Ramos (cell line): ENCODE measurements at regions not wholly inside any gene's neighbourhood (a gene's known extent, or its start where the extent isn't known, plus 50 kb on each side); places are given as distances from the start of the nearest gene placed in this dataset.
"Not testable (repeated sequence)": the region's sequence is repeated elsewhere in the genome, so short reads cannot be mapped to it uniquely, and the experiment has no call there.

ENCODE experiments used
- in situ Hi-C: fragments of 300-500 bp; cut with MboI; formaldehyde crosslinking; loops from one replicate; pipeline ENCODE4 v1.14.3; 2022; ENCODE audit warnings: low sequenced_read_pairs; ENCODE audit not compliant: unreplicated experiment

DNA sequence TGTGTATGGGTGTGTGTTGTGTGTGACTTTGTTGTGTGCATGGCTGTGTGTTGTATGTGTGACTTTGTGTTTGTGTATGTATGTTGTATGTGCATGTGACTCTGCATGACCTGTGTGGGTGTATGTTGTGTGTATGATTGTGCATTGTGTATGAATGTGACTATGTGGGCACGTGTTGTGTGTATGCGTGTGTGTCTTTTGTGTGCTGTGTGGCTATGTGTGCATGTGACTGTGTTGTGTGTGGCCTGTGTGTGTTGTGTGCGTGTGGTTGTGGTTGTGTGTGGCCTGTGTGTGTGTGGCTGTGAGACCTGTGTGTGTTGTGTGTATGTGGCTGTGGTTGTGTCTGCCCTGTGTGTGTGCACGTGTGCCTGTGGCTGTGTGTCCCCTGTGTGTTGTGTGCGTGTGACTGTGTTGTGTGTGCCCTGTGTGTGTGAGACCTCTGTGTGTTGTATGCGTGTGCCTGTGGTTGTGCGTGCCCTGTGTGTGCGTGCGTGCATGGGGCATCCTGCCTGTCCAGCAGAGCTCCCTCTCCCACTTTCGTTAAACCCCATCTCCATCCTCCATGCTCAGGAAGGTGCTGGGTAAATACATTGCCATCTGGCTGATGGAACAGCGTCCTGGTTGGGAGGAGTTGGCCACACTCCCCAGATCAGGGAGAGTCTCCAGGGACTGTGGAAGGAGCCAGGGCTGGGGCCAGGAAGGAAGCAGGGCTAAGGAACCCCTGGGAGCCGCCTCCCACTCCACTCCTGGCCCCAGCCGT, 90.1 kb upstream of the GSE1 start:
- in situ Hi-C loops = no loop called here

DNA sequence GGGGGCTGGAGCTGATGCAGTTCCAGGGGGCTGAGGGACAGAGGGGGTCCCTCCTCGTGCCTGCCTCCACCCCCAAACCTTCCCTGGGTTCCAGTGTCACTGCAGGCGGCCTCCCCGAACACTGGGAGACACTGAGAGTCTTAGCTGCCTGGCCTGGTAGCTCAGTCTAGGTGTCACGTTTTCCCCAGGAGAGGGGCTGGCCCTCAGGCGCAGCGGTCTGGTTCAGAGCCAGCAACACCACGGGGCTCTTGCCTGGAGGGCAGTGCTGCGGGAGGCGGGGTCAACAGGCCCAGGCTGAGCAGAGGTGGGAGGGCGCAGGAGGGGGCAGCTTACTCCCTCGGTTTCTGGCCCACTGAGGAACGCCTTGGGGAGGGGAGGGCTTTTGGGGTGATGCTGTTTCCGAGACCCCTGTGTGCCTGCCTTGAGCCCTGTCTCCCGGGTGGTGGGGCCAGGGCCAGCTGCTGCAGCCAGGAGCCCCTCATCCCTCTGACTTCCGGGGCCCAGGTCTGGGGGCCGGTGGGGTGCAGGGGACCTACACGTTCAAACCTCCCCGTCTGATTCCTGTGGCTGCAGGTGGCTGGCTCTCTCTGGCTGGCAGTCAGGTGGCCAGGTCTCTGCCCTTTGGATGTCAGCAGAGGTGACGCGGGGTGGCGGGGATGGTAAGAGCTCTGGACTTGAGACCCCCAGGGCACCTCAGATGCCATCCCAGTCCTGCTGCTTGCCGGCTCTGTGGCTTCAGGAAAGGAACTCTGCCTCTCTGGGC, 89.3 kb upstream of the GSE1 start:
- in situ Hi-C loops = no loop called here

DNA sequence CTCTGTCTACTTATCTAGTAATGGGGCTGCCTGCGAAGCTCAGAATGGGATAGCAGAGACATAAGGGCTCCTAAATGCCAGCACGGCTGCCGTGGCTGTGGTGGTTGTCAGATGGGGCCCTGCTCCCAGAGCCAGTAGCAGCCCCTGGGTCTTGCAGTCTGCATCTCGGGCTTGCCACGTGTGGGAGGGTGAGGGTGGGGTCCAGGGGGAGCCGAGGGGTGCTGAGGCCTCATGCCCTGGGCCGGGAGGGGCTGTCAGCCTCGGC, 88.8 kb upstream of the GSE1 start:
- in situ Hi-C loops = no loop called here

DNA sequence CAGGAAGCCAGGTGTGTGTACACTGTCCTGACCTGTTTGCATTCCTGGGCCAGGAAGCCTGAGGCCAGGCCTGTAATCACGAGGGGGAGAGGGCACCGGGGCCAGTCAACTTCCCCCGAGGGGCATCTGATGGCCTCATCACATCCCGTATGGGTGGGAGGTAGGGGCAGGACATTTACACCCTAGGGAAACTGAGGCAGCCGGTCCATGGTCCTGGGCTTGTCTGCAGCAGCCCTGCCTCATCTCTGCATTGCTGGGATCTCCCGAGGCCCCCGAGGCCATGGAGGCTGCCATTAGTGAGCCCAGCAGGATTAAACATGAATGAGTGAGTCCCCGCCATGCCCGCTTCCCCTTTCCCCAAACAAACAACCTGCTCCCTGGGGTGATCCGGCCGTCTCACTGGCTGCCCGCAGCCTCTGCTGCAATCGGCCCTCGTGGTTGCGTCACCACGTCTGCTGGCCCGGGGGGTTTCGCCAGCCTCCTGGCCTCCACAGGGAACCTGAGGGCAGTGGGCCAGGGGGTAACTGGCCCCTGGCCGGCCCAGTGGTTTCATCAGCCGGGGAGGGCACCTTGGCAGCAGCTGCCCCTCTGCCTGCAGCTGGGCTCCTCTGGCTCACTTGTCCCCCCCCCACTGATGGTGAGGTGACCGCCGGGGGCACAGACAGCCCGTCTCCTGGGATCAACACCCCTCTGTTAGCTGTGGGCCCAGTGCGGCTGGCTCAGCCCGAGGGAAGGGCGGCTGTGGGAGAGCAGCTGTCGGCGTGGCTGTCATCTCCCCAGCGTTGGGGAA, 88.3 kb upstream of the GSE1 start:
- in situ Hi-C loops = no loop called here

DNA sequence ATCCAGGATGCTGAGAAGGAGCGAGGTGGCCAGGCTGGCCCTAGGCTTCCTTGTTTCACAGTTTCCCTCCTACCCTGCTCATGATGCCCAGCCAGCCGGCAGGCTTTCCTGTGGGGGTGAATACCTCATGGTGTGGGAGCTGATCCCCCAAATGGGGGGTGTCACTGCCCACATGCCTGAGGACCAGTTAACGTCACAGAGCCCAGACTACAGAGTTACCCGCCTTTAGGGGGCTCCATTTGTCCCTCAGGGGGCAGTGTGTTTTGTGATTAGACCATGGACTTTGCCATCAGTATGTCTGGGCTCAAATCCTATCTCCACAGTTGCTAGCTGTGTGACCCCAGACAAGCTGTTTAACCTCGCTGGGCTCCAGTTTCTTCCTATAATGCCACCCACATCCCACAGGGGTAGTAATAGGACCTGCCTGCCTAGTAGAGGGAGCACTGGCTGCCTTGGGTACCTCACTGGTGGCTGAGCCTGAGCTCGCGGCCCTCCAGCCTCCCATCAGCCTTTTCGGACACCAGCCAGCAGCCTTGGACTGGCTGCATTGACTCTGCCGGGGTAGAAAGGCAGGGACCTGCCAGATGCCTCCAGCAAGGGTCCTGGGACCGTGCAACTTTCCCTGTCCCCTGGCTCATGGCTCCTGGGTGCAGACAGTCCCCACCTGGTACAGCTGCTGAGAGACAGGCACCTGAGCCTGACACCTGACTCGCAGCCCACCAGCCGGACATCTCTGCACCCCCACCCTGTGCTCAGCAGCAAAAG, 87.5 kb upstream of the GSE1 start:
- in situ Hi-C loops = no loop called here

DNA sequence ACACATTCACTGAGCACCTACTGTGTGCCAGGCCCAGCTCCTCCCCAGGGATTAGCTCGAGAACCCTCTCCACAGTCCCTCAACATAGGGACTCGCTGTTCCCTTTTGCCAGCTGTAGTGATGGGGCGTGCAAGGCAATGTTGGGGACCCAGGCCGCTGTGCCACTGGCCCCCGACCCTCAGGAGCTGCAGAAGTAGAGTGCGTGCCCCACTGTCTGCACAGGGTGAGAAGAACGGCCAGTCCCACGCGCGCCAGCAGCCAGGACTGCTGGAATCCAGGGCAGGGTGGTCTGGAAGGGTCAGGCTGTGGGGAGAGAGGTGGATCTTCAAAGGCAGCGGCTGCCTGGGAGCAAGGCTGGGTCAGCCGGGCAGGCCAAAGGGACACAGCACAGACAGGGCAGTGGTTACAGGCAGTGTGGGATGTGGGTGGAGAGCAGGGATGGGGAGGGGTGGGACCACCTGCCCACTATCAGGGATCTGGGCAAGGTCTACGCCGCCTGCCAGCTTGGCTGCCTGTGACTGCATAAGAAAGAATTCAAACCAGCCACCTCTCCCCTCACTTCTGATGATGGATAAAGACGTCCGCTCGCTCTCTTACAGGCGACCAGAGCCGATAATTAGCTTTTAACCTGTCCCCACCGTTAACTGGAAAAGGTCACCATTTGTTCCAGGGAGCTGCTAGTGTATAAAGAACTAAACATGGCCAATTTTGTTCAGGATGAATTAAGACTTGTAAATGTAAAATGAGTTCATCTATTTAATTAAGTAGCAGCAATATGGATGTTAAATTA, 86.7 kb upstream of the GSE1 start:
- in situ Hi-C loops = no loop called here

DNA sequence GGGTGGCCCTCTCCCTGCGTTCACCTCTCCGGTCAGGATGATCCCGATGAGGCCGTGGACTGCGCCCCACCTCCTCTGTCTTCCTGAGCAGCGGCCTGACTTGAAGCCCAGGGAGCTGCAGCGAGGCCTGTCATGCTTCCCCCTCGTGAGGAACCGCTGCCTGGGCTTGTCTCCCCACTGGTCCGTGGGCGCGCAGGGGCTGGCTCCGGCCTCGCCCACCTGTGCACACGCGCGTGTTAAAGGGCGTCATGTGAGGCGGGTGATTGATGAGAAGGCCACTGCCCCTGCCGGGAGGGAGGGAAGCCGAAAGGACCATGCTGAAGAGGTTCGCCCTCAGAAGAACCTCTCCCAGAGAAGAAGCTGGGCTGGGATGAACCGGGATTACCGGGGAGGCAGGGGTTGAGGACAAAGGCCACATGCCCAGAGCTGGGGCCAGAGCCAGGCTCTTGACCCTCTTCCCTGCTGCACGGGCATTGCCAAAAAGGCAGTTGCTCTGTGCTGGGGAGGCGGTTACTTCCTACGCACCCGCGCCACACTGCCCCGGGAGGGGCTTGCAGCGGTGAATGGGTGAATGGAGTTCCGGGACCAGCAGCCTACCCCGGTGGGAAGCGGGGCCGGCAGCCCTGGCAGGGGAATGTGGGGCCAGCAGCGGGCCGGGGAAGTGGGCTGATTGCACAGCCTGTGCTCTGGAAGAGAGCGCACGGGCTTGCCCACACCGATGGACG, 85.9 kb upstream of the GSE1 start:
- in situ Hi-C loops = no loop called here

DNA sequence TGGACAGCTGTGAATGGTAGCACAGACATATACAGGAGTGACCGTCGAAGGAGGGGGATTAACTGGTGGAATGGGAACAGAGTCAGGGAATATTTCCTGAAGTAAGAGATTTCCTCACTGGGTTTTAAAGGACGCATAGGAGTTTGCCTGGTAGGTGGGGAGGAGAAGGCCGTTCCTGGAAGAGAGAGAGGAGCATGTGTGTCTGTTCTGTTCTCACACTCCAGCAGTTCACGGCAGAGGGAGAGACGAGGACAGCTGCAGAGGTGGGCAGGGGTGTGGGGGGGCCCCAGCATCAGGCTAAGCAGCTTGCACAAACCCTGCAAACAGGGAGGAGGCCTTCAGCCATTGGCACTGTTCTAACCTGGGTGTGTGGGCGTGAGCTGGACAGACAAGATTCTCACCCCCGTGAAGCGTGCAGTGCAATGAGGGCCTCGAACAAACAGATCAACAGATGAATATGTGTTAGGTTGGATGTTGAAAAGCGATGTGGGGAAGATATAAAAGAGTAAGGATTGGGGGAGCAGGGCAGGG, 85.3 kb upstream of the GSE1 start:
- in situ Hi-C loops = no loop called here

DNA sequence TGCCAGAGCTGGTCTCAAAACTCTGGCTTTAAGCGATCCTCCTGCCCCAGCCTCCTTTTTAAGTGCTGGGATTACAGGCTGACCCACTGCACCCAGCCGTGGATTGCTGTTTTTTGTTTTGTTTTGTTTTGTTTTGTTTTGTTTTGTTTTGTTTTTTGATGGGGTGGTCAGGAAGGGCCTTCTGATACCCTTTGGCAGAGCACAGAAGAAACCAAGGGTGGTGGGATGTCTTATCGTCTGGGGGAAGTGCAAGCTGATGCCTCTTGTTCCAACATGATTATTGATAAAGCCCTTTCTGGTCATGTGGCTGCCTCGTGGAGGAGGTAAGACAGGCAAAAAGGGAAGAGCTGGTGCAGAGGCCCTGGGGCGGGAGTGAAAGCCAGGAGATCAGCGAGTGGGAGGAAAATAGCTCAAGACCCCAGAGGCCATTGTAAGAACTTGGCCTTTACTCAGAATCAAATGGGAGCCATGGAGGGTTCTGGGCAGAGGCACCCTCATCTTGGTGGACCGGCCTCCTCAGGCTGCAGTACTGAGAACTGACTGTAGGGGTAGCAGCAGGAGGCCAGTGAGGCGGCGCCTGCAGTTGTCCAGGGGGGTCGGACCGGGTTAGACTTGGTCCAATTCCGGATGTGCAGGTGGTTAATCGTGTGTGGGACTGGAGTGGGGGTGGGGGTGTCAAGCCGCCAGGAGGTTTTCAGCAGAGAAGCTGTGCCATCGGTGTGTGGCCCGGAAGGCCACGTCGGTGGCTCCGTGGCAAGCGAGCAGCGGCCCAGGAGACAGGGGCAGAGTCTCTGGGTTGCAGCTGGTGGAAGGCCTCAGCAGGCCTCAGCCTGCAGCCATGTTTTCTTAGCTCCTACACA, 84.4 kb upstream of the GSE1 start:
- in situ Hi-C loops = no loop called here

DNA sequence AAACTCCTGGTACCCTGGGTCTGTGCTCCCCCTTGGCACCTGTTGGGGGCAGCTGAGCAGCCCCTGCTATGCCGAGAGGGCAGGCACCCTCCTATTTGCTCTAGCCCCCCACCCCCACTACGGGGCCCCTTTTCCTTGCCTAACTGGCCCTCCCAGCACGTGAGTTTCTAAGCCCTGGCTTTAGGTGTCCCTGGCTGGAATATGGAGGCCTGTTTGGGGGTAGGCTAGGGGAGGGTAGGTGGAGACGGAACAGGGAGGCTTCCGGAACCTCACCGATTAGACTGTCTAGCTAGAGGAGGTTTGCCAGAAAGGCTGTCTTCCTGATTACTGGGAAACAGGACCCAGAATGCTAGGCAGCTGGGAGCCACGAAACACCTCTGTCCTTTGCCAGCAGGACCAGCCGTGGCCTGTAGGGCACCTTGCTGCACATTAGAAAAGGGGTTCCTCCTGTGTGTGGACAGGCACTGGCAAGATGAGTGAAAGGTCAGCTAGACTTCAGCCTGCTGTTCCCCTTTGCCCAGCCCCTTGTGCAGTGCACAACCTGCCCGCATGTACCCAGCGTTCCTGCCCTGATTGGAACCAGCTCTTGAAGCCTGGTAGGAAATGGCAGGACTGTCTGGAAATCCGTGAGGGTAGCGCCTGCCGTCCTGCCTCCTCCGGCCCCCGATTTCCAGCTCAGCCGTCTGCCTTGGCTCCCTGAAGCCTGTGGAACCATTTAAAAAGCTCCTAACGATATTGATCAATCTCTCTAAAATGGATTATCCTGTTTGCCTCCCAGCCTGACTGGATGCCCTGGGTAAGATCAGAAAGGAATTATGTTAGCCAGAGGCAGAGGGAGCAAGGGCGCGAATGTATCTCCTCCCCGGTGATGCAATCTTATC, 83.4 kb upstream of the GSE1 start:
- in situ Hi-C loops = no loop called here

DNA sequence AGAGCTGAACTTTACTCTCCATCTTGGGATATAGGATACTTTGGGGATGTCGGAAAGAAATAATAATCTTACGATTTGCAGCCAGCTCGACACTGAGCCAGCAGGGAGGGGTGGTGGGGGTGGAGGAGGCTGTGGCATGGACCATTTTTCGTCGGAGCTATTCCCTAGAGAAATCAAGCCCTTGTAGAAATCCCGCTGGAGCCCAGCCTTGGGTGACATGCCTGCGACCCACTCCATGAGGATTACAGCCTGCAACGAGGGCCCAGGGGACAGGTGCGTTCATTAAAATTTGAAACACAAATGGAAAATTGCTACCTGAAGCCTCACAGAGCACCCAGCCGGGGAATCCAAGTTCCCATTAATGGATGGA, 82.8 kb upstream of the GSE1 start:
- in situ Hi-C loops = no loop called here

DNA sequence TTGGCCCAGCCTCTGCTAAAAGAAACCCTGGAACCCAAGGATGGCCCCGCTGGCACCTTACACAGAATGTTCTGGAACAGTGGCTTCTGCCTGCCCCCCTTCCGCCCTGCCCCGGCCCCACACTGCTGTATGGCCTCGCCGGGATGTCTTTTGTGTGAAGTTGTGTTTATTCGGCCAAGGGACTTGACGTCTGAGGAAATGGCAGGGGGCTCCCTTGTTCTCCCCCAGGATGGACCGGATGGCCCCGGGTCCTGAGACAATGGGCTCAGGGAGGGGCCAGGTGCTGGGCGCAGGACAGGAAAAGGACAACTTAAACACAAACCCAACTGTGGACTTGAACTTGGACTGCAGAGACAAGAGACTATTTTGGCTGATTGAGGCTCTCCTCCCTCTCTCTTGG, 81.6 kb upstream of the GSE1 start:
- in situ Hi-C loops = no loop called here

DNA sequence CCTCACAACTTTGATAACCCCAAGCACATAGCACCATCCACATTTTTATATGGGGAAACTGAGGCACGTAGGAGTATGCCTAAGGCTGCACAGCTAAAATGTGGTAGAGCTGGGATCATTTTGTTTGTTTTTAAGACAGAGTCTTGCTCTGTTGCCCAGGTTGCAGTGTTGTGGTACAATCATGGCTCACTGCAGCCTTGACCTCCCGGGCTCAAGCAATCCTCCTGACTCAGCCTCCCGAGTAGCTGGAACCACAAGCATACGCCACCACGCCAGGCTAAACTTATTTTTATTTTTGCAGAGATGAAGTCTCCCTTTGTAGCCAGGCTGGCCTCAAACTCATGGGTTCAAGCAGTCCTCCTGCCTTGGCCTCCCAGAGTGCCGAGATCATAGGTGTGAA, 81.0 kb upstream of the GSE1 start:
- in situ Hi-C loops = no loop called here

DNA sequence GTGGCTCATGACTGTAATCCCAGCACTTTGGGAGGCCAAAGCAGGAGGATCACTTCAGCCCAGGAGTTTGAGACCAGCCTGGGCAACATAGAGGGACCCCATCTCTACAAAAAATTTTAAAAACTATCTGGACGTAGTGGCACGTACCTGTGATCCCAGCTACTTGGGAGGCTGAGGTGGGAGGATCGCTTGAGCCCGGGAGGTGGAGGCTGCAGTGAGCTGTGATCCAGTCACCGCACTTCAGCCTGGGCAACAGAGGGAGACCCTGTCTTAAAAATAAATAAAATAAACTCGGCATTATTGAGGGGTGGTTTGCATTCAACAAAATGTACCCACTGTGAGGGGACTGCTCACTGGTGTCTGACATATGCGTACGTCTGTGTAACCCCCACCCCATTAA, 79.5 kb upstream of the GSE1 start:
- in situ Hi-C loops = not testable (repeated sequence)

DNA sequence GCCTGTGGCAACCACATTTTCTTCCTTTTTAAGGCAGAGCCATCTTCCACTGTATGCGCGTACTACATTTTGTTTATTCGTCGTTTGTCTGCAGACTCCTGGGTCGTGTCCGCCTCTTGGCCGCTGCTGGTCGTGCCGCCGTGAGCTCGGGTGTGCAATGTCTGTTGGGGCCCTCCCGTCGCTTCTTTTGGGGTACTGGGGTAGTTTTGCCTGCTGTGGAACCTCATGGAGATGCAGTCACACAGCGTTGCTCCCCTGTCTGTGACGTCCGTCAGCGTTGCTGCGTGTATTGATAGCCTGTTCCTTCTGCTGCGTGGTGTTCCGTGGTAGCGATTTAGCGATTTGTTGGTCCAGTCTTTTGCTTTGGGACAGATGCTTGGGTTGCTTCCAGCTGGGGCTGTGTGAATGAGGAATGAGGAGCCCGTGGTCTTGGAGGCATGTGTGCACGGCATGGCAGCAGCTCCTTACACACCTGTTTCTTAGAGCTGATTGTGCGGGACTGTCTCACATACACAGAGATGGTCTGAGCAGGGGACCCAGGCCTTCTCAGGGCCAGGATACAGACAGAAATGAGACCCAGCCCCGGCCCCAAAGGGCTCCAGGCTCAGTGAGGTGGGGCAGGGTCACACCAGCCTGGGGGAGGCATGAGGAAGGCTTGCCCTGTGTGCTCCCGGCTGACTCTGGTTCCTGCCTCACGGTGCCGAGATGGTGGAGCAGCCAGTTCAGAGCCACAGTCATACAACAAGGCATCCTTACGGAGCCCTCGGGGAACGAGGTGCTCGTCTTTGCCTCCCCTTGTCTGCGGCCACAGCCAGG, 78.4 kb upstream of the GSE1 start:
- in situ Hi-C loops = no loop called here

DNA sequence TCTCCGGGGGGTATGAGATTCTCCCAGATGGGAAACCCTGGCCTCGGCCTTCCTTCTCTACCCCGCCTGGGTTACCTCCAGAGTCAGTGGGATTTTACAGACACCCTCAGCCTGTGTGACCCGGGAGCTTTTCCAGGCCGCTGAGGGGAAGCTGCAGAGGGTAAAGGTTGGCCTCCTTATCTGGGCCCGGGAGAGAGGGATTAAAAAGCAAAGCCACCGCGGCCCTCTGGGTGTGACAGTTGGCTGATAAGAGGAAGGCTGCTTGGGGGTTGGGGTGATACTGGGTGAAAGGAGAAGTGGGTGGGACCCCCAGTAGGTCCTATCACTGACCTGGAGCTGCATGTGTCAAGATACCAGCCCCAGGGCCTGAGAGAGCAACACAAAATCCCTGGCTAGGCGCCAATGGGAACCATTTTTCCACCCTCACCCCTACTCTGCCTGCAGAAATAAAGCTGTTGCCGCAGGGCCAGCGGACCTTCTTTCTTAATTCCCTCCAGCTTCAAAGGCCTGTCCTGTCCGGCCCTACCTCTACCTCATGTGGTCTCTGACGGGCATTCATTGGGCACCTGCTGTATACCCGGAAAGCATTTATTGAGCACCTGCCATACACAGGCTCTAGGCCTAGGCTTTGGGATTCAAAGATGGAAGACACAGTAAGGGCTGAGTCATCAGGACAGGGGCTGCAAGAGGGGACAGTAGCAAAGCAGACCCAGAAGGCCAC, 77.6 kb upstream of the GSE1 start:
- in situ Hi-C loops = no loop called here
